ENCODE measurements at regions not wholly inside any gene's neighbourhood (a gene's known extent, or its start where the extent isn't known, plus 50 kb on each side); places are given as distances from the start of the nearest gene placed in this dataset.

DNA sequence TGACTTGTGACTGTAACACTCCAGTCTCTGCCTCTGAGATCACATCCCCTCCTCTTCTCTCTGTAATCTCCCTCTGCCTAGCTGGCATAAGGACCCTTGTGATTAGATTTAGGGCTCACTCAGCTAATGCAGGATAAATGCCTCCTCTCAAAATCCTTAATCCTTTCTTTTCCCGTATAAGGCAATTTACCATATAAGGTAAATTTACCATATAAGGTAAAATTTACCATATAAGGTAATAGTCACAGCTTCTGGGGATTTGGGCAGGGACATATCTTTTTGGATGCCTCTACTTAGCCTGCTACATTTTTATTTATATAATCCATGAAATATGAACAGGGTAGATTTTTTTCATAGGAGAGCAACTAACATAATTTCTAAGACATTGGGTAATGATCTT lies 318.0 kb upstream of the PUM3 start:
- TF ChIP-seq ZNF274 (IDR thresholded peaks at IDR 0.05; ENCODE audit: low read depth, low read length) (no peak), YY1 (IDR thresholded peaks at IDR 0.05; ENCODE audit: insufficient read depth, insufficient read length) (no peak), SUZ12 (IDR thresholded peaks at IDR 0.05; ENCODE audit: extremely low read depth, insufficient read depth, insufficient read length) (no peak)

All from NT2/D1 (cell line).